IMR-90 (cell line): ENCODE measurements at regions not wholly inside any gene's neighbourhood (a gene's known extent, or its start where the extent isn't known, plus 50 kb on each side); places are given as distances from the start of the nearest gene placed in this dataset.

Experiments
- ATAC-seq: fragments of 200-7000 bp; cut with Tn5 transposase; 2 replicates; pipeline ENCODE4 v1.9.1; 2020; ENCODE audit warnings: low read depth, mild to moderate bottlenecking, moderate library complexity
- BruUV-seq: library from RNA; stranded (reverse); fragments of 400-500 nt; replicated peaks from 2 replicates; lab custom pipeline; 2021; lab: Mats Ljungman, UMichigan
- CTCF ChIA-PET: fragments of 300-600 bp; formaldehyde crosslinking; extraction: SDS; loops from one replicate; lab custom pipeline; 2021; ENCODE audit warnings: antibody characterized with exemption; lab: Yijun Ruan, JAX
- POLR2A ChIA-PET: fragments of 300-600 bp; sonication (Branson Sonifier 250); formaldehyde crosslinking; loops from one replicate; lab custom pipeline; 2022; ENCODE audit warnings: antibody characterized with exemption; ENCODE audit not compliant: unreplicated experiment; lab: Charles Lee
- DNase-seq: peaks from one replicate; pipeline ENCODE4 v3.0.0; 2013
- H2AFZ ChIP-seq: replicated peaks from 2 replicates; pipeline ENCODE3; 2013; ENCODE audit warnings: low read length, mild to moderate bottlenecking; ENCODE audit not compliant: poor library complexity
- H2AK5ac ChIP-seq: 2 replicates; pipeline ENCODE4 v1.6.1; 2013; ENCODE audit warnings: low read depth, low read length, inconsistent platforms
- H2AK9ac ChIP-seq: replicated peaks from 2 replicates; pipeline ENCODE3; 2013; ENCODE audit warnings: mild to moderate bottlenecking, low read depth, low read length, moderate library complexity; ENCODE audit not compliant: poor library complexity
- H2BK120ac ChIP-seq: 2 replicates; pipeline ENCODE4 v1.6.1; 2013; ENCODE audit warnings: low read depth, low read length, inconsistent platforms
- H2BK15ac ChIP-seq: 3 replicates; pipeline ENCODE4 v1.6.1; 2013; ENCODE audit warnings: low read depth, low read length, inconsistent platforms
- H2BK20ac ChIP-seq: 2 replicates; pipeline ENCODE4 v1.6.1; 2013; ENCODE audit warnings: low read depth, mild to moderate bottlenecking, inconsistent platforms, low read length, moderate library complexity
- H2BK5ac ChIP-seq: 2 replicates; pipeline ENCODE4 v1.6.1; 2013; ENCODE audit warnings: mild to moderate bottlenecking, low read depth, low read length, inconsistent platforms; ENCODE audit not compliant: poor library complexity, severe bottlenecking
- H3K14ac ChIP-seq: replicated peaks from 2 replicates; pipeline ENCODE4 v1.6.1; 2013; ENCODE audit warnings: low read depth, low read length, inconsistent platforms
- H3K18ac ChIP-seq: 2 replicates; pipeline ENCODE4 v1.6.1; 2013; ENCODE audit warnings: low read depth, low read length, control low read depth
- H3K23ac ChIP-seq: 2 replicates; pipeline ENCODE4 v1.6.1; 2013; ENCODE audit warnings: low read depth, low read length, inconsistent platforms
- H3K27ac ChIP-seq: 2 replicates; pipeline ENCODE4 v1.5.1; 2013; ENCODE audit warnings: mild to moderate bottlenecking, control low read depth, low read length; ENCODE audit not compliant: insufficient read depth
- H3K27me3 ChIP-seq: 2 replicates; pipeline ENCODE4 v1.6.1; 2013; ENCODE audit warnings: low read length; ENCODE audit not compliant: control insufficient read depth, insufficient read depth
- H3K36me3 ChIP-seq: 2 replicates; pipeline ENCODE4 v1.6.1; 2013; ENCODE audit warnings: low read length, mixed read lengths; ENCODE audit not compliant: control insufficient read depth, insufficient read depth
- H3K4ac ChIP-seq: 2 replicates; pipeline ENCODE4 v1.6.1; 2013; ENCODE audit warnings: low read depth, low read length, inconsistent platforms
- H3K4me1 ChIP-seq: 2 replicates; pipeline ENCODE4 v1.6.1; 2013; ENCODE audit warnings: low read length, mixed read lengths; ENCODE audit not compliant: control insufficient read depth, insufficient read depth
- H3K4me2 ChIP-seq: 2 replicates; pipeline ENCODE4 v1.6.1; 2013; ENCODE audit warnings: low read depth, mild to moderate bottlenecking, control low read depth, low read length, moderate library complexity
- H3K4me3 ChIP-seq: 2 replicates; pipeline ENCODE4 v1.5.1; 2013; ENCODE audit warnings: low read depth, mild to moderate bottlenecking, control low read depth, low read length, moderate library complexity; ENCODE audit not compliant: insufficient read depth
- H3K56ac ChIP-seq: 2 replicates; pipeline ENCODE4 v1.6.1; 2013; ENCODE audit warnings: low read length, inconsistent platforms; ENCODE audit not compliant: insufficient read depth; ENCODE audit errors: extremely low read depth
- H3K79me1 ChIP-seq, 2 experiments: 2 replicates each; pipeline ENCODE4 v1.6.1; 2013; ENCODE audit warnings: low read length in 2 of 2, inconsistent platforms in 1 of 2, low read depth in 1 of 2
- H3K9ac ChIP-seq: 2 replicates; pipeline ENCODE4 v1.6.1; 2013; ENCODE audit warnings: low read depth, low read length, control low read depth
- H3K9me1 ChIP-seq: 2 replicates; pipeline ENCODE4 v1.6.1; 2013; ENCODE audit warnings: low read length, inconsistent platforms; ENCODE audit not compliant: insufficient read depth
- H3K9me3 ChIP-seq: 2 replicates; pipeline ENCODE4 v1.6.1; 2013; ENCODE audit warnings: low read length; ENCODE audit not compliant: control insufficient read depth, insufficient read depth
- H4K20me1 ChIP-seq: 2 replicates; pipeline ENCODE4 v1.6.1; 2013; ENCODE audit warnings: low read length, inconsistent platforms; ENCODE audit not compliant: insufficient read depth
- H4K5ac ChIP-seq: 2 replicates; pipeline ENCODE4 v1.6.1; 2013; ENCODE audit warnings: mild to moderate bottlenecking, low read depth, low read length, control low read depth
- H4K8ac ChIP-seq, 2 experiments: 2 replicates each; pipeline ENCODE4 v1.6.1; 2013; ENCODE audit warnings: low read depth in 2 of 2, low read length in 2 of 2, control low read depth in 1 of 2, inconsistent platforms in 1 of 2
- H4K91ac ChIP-seq: 2 replicates; pipeline ENCODE4 v1.6.1; 2013; ENCODE audit warnings: low read depth, low read length, inconsistent platforms; ENCODE audit not compliant: insufficient read depth
- CEBPB ChIP-seq: IDR thresholded peaks from 2 replicates; pipeline ENCODE4 v1.6.1; 2012; ENCODE audit warnings: low read depth, low read length, improper control_type of control experiment
- CHD1 ChIP-seq: IDR thresholded peaks from 2 replicates; pipeline ENCODE4 v1.6.1; 2012; ENCODE audit warnings: low read depth, low read length, improper control_type of control experiment
- FOS ChIP-seq: fragments of 150-350 bp; IDR thresholded peaks from 2 replicates; pipeline ENCODE4 v1.6.1; 2016; ENCODE audit warnings: low read depth, low read length
- MAFK ChIP-seq: IDR thresholded peaks from 2 replicates; pipeline ENCODE4 v1.6.1; 2012; ENCODE audit warnings: low read depth, low read length, improper control_type of control experiment
- MXI1 ChIP-seq: IDR thresholded peaks from 2 replicates; pipeline ENCODE4 v1.6.1; 2012; ENCODE audit warnings: low read depth, mild to moderate bottlenecking, low read length, moderate library complexity, borderline replicate concordance
- NFE2L2 ChIP-seq: fragments of 150-350 bp; IDR thresholded peaks from 2 replicates; pipeline ENCODE4 v1.6.1; 2016; ENCODE audit warnings: low read depth, mild to moderate bottlenecking, low read length
- POLR2A ChIP-seq: IDR thresholded peaks from 2 replicates; pipeline ENCODE4 v1.6.1; 2012; ENCODE audit warnings: mild to moderate bottlenecking, low read depth, low read length
- RCOR1 ChIP-seq: IDR thresholded peaks from 2 replicates; pipeline ENCODE4 v1.6.1; 2012; ENCODE audit warnings: mild to moderate bottlenecking, low read length, improper control_type of control experiment; ENCODE audit not compliant: insufficient replicate concordance
- RFX5 ChIP-seq: IDR thresholded peaks from 2 replicates; pipeline ENCODE4 v1.8.0; 2012; ENCODE audit warnings: low read depth, mild to moderate bottlenecking, low read length, moderate library complexity
- SMC3 ChIP-seq: fragments of 150-350 bp; IDR thresholded peaks from 2 replicates; pipeline ENCODE4 v1.6.1; 2016; ENCODE audit warnings: low read depth, mild to moderate bottlenecking, antibody characterized with exemption, low read length, moderate library complexity
- WGBS, 2 experiments: methylation state at CpG; one replicate each; pipeline versions ENCODE4 v1.1.5 to v1.1.7; 2013; ENCODE audit warnings: missing lambda C conversion rate in 2 of 2; ENCODE audit not compliant: insufficient read length in 1 of 2; ENCODE audit errors: extremely low coverage in 2 of 2; 5-methylcytosine and 5-hydroxymethylcytosine counted together
- dilution Hi-C: fragments of 300-500 bp; cut with HindIII; formaldehyde crosslinking; loops from one replicate; pipeline ENCODE4 v1.14.3; 2018; ENCODE audit warnings: low sequenced_read_pairs; ENCODE audit not compliant: unreplicated experiment
- in situ Hi-C: fragments of 300-500 bp; cut with MboI; formaldehyde crosslinking; loops from 3 replicates; pipeline ENCODE4 v1.14.3; 2019; ENCODE audit warnings: low sequenced_read_pairs, inconsistent platforms, mixed read lengths
- intact Hi-C: fragments of 100-400 bp; cut with micrococcal nuclease; formaldehyde crosslinking; loops from 2 replicates; pipeline ENCODE4 v1.10.0; 2022
- TF ChIP-seq, protein P1 (sequence below): conservative IDR thresholded peaks from 2 replicates; pipeline ENCODE4 v1.5.1; 2012; ENCODE audit warnings: mild to moderate bottlenecking, low read depth, low read length, improper control_type of control experiment
- TF ChIP-seq, protein P2 (sequence below): fragments of 150-350 bp; IDR thresholded peaks from 2 replicates; pipeline ENCODE4 v1.6.1; 2016; ENCODE audit warnings: low read depth, mild to moderate bottlenecking, low read length, moderate library complexity, borderline replicate concordance

DNA sequence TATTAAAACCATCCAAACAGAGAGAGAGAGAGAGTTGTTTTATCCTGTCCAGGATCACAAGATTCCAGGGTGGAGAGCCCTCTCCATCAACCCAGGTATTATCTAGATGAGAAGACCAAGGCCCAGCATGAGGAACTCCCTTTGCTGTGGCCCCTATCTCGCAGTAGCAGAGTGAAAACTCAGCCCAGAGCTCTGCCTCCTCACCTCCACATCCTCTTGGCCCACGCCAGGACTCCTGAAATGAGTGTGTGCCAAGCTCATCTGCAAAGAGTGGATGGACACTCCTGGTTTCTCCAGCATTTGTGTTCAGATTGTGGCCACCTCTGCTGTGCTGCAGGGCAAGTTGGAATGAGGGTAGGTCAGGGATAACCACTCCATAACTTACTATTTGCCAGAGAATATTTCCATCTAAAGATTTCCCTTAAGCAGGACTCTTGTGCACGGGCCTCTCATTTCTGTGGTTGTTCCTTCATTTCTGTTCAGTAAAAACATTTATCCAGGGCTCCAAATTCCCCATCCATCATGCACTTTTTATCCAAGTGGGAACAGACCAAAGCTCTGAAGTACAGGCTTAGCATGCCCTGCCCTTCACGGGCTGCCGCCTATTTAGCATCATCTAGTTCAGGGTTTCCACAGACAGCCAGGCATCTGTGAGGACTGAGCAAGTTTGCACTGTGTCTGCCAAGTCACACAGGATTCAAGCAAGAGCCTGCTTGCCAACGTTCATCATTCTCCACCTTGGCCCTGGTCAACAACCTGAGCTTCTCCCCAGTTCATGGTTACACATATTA, 583.2 kb upstream of the ID2 start (continued):
- TF ChIP-seq, protein P1, sequence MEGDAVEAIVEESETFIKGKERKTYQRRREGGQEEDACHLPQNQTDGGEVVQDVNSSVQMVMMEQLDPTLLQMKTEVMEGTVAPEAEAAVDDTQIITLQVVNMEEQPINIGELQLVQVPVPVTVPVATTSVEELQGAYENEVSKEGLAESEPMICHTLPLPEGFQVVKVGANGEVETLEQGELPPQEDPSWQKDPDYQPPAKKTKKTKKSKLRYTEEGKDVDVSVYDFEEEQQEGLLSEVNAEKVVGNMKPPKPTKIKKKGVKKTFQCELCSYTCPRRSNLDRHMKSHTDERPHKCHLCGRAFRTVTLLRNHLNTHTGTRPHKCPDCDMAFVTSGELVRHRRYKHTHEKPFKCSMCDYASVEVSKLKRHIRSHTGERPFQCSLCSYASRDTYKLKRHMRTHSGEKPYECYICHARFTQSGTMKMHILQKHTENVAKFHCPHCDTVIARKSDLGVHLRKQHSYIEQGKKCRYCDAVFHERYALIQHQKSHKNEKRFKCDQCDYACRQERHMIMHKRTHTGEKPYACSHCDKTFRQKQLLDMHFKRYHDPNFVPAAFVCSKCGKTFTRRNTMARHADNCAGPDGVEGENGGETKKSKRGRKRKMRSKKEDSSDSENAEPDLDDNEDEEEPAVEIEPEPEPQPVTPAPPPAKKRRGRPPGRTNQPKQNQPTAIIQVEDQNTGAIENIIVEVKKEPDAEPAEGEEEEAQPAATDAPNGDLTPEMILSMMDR: no peak
- TF ChIP-seq SMC3: no peak

DNA sequence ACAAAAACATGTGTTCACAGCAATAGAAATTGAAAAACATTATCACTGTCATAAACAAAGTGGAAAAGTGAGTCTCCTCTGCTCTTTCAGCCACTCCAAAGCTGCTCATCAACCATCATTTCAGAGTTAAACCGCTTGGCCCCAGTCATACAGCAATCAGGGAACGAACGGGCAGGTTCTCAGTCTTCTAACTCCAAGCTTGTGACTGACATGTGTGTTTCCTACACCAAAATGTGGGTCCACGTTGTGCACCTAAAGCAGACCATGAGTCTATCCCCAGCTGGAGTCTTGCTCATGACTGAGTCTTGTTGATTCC, 582.6 kb upstream of the ID2 start:
- Histone ChIP-seq H3K4me1 (peaks cover 2% of the 10 kb centered on the region; the same call in 1 of the 2 replicates), H3K27me3 (no peaks in the 10 kb centered on the region), H3K9me3 (no peaks in the 10 kb centered on the region), H3K56ac (no peak overlapping the region), H2AK5ac (no peak overlapping the region), H3K9ac (no peak overlapping the region), H4K91ac (no peak overlapping the region), H2BK120ac (no peak overlapping the region), H2BK20ac (no peak overlapping the region), H3K4me2 (no peak overlapping the region), H3K23ac (no peak overlapping the region; the same call in 1 of the 2 replicates), H4K8ac (no peak overlapping the region), H2BK5ac (no peak overlapping the region), H2BK15ac (no peak overlapping the region), H4K5ac (no peak overlapping the region), H2AK9ac (no peak overlapping the region), H4K20me1 (no peaks in the 10 kb centered on the region), H3K79me1 (no peaks in the 10 kb centered on the region), H3K36me3 (no peaks in the 10 kb centered on the region), H3K9me1 (no peaks in the 10 kb centered on the region; the same call in 1 of the 2 replicates), H3K4me3 (no peak overlapping the region), H3K18ac (no peak overlapping the region), H3K4ac (no peak overlapping the region), H3K27ac (no peak overlapping the region), H3K14ac (no peak overlapping the region), H2AFZ (no peak overlapping the region)
- intact Hi-C loops (no loop called here), in situ Hi-C loops (no loop called here), dilution Hi-C loops (no loop called here)
- ChIA-PET POLR2A (no interaction called here), CTCF (no interaction called here)
- DNase-seq (no peak), ATAC-seq (no peak)
- BruUV-seq: no TSS peak
- WGBS, 2 experiments: 100% methylated on average over 1 of the region's 4 CpGs; no CpG with 5 or more reads in 1 of the 2 experiments
- TF ChIP-seq RCOR1 (no peak), POLR2A (no peak), NFE2L2 (no peak), MAFK (no peak), SMC3 (no peak), MXI1 (no peak), RFX5 (no peak), FOS (no peak), CEBPB (no peak), CHD1 (no peak)
- TF ChIP-seq, protein P1: no peak
- TF ChIP-seq, protein P2, sequence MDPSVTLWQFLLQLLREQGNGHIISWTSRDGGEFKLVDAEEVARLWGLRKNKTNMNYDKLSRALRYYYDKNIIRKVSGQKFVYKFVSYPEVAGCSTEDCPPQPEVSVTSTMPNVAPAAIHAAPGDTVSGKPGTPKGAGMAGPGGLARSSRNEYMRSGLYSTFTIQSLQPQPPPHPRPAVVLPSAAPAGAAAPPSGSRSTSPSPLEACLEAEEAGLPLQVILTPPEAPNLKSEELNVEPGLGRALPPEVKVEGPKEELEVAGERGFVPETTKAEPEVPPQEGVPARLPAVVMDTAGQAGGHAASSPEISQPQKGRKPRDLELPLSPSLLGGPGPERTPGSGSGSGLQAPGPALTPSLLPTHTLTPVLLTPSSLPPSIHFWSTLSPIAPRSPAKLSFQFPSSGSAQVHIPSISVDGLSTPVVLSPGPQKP: no peak
